Left forelimb (tissue), 1 donor: ENCODE measurements at regions not wholly inside any gene's neighbourhood (a gene's known extent, or its start where the extent isn't known, plus 50 kb on each side); places are given as distances from the start of the nearest gene placed in this dataset.
"Not testable (repeated sequence)": the region's sequence is repeated elsewhere in the genome, so short reads cannot be mapped to it uniquely, and the experiment has no call there.

Experiments
- DNase-seq: peaks from one replicate; pipeline ENCODE4 v3.0.0-alpha.2; 2018; ENCODE audit warnings: low spot score

- DNase-seq = no peak
Measured at GRCh38 chr4:59615316-59615715, 1584.8 kb upstream of the ADGRL3 start.

- no peak for DNase-seq
Measured at GRCh38 chr4:59629348-59629747, 1570.8 kb upstream of the ADGRL3 start.

- no peak for DNase-seq
Measured at GRCh38 chr4:59630235-59630634, 1569.9 kb upstream of the ADGRL3 start.

- no peak for DNase-seq
Measured at GRCh38 chr4:59630922-59631321, 1569.2 kb upstream of the ADGRL3 start.

DNA sequence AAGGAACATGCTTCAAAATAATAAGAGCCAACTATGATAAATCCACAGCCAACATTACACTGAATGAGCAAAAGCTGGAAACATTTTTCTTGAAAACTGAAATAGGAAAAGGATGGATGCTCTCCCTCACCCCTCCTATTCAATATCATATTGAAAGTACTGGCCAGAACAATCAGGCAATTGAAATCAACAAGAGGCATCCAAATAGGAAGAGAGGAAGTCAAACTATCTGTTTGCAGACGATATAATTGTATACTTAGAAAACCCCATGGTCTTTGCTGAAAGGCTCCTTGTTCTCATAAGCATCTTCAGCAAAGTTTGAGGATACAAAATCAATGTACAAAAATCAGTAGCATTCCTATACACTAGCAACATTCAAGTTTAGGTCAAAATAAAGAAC, 1562.5 kb upstream of the ADGRL3 start:
- DNase-seq = no peak

DNA sequence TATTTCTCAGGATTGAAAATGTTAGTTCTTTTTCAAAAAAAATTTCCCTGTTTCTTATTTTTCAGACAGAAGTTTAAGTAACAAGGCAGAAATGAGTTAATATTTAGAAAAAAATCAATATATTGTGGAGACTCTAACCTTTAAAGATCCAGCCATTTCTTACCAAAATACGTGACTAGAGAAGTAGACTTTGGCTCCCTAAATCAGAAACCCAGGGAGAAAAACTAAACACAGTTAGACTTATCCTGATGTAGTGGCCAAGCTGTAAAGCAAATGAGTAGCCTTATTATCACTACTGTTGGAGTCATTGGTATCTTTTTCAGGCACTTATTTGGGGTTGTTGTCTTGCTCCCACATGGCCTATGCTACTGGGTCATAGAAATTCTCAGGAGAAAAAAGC, 1556.4 kb upstream of the ADGRL3 start:
- DNase-seq = no peak

- no peak for DNase-seq
Measured at GRCh38 chr4:59644765-59645164, 1555.4 kb upstream of the ADGRL3 start.

DNA sequence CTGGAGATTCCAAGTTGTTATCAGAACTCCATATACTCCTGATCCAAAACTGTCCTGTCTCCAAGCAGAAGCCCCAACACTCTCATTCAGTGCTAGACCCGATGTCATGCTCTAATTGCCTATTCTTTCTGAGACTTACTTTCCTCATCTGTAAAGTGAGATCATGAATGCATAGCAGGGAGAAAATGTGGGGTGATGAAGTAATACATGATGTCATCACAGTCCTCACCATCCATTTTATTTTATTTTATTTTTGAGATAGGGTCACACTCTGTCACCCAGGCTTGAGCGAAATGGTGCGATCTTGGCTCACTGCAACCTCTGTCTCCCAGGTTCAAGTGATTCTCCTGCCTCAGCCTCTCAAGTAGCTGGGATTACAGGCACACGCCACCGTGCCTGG, 1554.0 kb upstream of the ADGRL3 start:
- DNase-seq = no peak

DNA sequence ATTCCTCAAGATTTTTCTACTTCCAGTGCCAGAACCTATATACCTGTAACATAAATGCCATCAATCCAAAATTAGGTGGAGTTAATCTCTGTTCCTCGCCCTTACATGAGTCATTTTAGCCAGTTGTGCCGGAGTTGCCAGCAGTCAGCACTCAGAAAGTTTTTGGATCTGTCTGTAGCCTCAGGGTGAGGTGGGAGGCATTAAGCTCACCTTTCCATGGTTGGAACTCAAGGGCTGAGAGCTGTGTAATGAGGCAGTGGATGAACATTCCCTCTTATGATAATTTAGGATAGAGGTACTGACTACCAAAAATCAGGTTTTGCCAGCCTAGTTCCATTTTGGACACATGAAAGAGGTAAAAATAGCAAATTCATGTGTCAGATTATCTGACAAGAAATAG, 1553.1 kb upstream of the ADGRL3 start:
- no peak for DNase-seq

DNA sequence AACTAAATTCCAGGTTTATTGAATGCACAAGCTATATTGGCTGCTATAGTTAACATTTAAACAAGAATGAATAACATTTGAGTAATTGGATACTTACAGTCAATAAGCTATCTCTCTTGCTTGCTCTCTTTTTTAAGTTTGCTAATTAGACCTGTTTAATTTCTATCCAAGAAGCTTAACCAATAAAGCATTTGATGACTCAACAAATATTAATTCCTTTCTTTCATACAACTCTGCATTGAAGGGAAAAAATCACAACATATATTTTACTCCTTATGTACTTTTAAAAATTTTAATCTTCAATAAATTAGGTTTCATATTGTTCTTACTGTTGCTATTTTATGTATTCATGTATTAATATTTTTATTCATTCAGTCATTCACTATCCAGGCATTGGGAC, 1552.6 kb upstream of the ADGRL3 start:
- DNase-seq = no peak

- no peak for DNase-seq
Measured at GRCh38 chr4:59650861-59651260, 1549.3 kb upstream of the ADGRL3 start.

DNA sequence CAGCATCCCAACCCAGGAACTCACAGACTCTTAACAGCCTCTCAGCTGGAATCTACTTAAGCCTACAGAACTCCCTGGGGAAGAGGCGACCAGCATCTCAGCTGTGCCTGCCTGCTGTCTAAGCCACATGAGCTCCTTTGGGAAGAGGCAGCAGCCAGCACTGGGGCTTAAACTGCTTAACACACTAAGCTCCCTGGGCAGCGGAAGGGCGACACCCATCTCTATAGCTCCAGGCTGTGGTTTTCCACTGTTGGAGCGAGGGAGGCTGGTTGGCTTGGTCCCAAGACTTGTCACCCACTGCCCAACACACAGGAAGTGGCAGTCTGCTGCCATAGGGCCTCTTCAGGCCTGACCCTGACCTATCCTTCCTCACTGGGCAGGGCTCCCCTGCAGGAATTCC, 1544.1 kb upstream of the ADGRL3 start:
- no peak for DNase-seq

DNA sequence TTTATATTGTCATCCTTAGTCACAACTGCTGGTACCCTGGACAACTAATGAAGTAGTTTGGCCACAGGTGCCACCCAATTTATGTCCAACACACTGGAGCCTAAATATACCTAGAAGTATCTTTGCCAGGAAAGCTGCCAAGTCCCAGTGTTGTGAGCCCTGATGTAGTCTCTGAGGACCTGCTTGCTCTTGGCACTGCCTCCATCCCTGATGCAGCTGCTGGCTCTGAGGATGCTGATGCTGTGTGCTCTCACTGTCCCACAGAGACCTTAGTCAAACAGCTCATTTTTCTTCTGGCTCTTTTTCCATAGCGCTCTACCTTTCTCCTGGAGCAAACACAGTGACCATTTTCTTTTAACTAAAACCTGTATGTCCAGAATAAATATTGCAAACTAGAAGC, 1535.4 kb upstream of the ADGRL3 start:
- DNase-seq = no peak

- DNase-seq = no peak
Measured at GRCh38 chr4:59666645-59667044, 1533.5 kb upstream of the ADGRL3 start.

GRCh38 chr4:59671037-59671436, 1529.1 kb upstream of the ADGRL3 start:
- no peak for DNase-seq

- DNase-seq = no peak
Measured at GRCh38 chr4:59676389-59676788, 1523.7 kb upstream of the ADGRL3 start.

- not testable (repeated sequence) for DNase-seq
Measured at GRCh38 chr4:59676992-59677391, 1523.1 kb upstream of the ADGRL3 start.

GRCh38 chr4:59685626-59686025, 1514.5 kb upstream of the ADGRL3 start:
- no peak for DNase-seq

GRCh38 chr4:59689149-59689548, 1511.0 kb upstream of the ADGRL3 start:
- DNase-seq = no peak

DNA sequence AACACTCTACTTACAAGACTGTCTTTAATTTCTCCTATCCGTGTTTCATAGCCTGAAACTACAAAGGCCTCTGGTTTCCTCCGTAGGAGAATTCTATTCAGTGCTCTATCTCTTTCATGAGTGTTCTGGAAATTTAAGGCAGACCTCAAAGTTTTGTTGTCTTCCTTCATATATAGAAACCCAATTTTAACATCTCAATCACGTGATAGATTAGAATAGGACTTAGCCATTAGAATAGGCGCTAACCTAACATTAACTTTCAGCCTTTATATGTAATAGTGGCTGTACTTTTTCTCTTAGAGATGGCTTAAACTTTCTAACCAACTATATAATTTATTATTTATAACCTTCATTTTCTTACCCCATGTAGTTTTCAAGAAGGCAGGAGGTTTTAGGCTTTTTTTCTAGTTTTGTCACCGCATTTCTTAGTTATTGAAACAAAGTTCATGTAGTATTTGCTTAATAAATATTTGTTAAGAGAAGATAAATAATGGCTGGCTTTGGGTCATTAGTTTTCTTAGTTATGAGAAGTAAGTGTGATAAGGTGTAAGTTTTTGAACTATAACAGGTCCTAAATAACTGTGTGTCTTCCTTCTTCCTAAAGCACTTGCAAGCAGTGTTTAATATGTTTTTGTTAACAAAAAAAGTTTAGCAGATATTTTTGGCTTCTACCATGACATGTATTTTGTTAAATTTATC, 1504.6 kb upstream of the ADGRL3 start:
- no peak for DNase-seq

DNA sequence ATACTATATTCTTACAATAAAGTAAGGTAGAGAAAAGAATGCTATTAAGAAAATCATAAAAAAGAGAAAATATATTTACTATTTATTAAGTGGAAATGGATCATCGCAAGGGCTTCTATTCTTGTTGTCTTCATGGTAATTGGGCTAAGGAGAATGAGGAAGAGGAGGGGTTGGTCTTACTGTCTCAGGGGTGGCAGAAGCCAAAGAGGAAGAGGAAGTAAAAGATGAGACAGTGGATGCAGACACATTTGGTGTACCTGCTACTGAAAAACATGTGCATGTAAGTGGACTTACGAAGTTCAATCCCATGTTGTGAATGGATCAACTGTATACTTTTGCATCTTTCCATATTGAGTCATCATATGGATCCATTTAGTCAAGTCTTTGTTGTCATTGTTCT, 1502.1 kb upstream of the ADGRL3 start:
- no peak for DNase-seq

GRCh38 chr4:59700651-59701050, 1499.5 kb upstream of the ADGRL3 start:
- no peak for DNase-seq

DNA sequence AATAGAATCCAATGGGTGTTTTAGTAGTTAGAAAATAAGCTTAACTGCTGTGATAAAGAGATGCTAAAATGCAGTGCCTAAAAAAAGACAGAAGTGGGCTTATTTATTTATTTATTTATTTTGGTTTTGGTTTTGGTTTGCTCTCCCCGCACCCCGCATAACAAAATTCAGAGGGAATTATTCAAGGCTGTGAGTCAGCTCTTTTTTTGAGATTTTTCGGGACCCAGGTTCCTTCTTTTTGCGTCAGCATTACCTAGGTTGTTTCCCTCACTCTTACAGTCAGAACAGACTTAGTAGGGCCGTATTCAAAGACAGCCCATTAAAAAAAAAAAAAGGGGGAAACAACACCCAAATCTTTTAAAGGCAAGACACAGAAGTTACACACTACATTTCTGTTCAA, 1495.5 kb upstream of the ADGRL3 start:
- DNase-seq = no peak

- DNase-seq = no peak
Measured at GRCh38 chr4:59712470-59712869, 1487.7 kb upstream of the ADGRL3 start.

GRCh38 chr4:59724286-59724685, 1475.8 kb upstream of the ADGRL3 start:
- not testable (repeated sequence) for DNase-seq
